Skeletal muscle satellite cell (primary cell): ENCODE measurements at regions not wholly inside any gene's neighbourhood (a gene's known extent, or its start where the extent isn't known, plus 50 kb on each side); places are given as distances from the start of the nearest gene placed in this dataset.
"Not testable (repeated sequence)": the region's sequence is repeated elsewhere in the genome, so short reads cannot be mapped to it uniquely, and the experiment has no call there.

ENCODE experiments used
- H3K27me3 ChIP-seq: 2 replicates; pipeline ENCODE4 v1.7.0; 2013; ENCODE audit warnings: low read length; ENCODE audit not compliant: control insufficient read depth, insufficient read depth
- H3K36me3 ChIP-seq: 2 replicates; pipeline ENCODE4 v1.7.0; 2013; ENCODE audit warnings: mild to moderate bottlenecking, control low read depth, low read length; ENCODE audit not compliant: insufficient read depth
- H3K4me1 ChIP-seq: 2 replicates; pipeline ENCODE4 v1.7.0; 2013; ENCODE audit warnings: low read length; ENCODE audit not compliant: control insufficient read depth, insufficient read depth
- H3K4me2 ChIP-seq: 2 replicates; pipeline ENCODE4 v1.7.0; 2013; ENCODE audit warnings: mild to moderate bottlenecking, low read length
- H3K4me3 ChIP-seq: 2 replicates; pipeline ENCODE4 v1.7.0; 2013; ENCODE audit warnings: low read length
- H3K9ac ChIP-seq: 2 replicates; pipeline ENCODE4 v1.7.0; 2013; ENCODE audit warnings: mild to moderate bottlenecking, low read depth, low read length, moderate library complexity
- H3K9me3 ChIP-seq: replicated peaks from 2 replicates; pipeline ENCODE4 v1.7.0; 2013; ENCODE audit warnings: mild to moderate bottlenecking, control low read depth, low read length

DNA sequence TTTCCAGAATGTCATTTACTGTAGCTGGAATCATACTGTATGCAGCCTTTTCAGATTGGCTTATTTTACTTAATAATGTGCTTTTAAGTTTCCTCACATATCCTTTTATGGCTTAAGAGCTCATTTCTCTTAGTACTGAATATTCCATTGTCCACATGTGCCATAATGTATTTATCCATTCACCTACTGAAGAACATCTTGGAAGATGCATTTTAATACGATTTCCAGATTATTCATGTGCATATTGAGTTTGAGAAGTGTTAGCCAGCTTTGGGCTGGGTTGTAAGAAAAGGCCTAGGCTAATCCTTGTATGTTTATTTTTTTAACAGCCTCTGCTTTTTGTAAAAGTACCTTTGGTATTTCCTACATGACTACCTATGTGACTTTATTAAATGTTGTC lies 109.3 kb upstream of the MDFIC start:
- Histone ChIP-seq H3K27me3 (no peaks in the 10 kb centered on the region), H3K36me3 (no peaks in the 10 kb centered on the region), H3K9me3 (no peaks in the 10 kb centered on the region), H3K4me1 (no peaks in the 10 kb centered on the region), H3K9ac (no peak overlapping the region), H3K4me2 (no peak overlapping the region), H3K4me3 (no peak overlapping the region)

DNA sequence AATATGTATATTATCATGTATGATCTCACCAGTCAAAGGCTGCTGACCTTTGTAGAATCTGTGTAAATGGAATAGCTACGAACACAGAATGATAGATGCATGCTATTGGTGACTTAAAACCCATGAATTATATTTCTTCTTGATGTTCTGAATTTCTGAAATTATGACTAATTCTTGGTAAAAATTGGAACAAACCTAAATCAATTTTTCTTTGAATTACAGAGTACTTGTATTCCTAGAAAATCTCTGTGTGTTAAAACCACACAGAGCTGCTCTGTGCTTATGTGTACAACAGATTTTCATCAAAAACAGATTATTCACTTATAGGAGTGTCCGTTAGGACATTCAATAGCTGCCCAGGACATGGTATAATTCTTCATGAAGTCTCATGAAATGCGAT lies 108.3 kb upstream of the MDFIC start:
- H3K4me2 ChIP-seq: no peak overlapping the region
- no peaks in the 10 kb centered on the region for H3K27me3 ChIP-seq
- no peak overlapping the region for H3K4me3 ChIP-seq
- H3K9ac ChIP-seq: no peak overlapping the region
- peaks cover 7% of the 10 kb centered on the region for H3K4me1 ChIP-seq
- H3K36me3 ChIP-seq: no peaks in the 10 kb centered on the region
- H3K9me3 ChIP-seq: no peaks in the 10 kb centered on the region

DNA sequence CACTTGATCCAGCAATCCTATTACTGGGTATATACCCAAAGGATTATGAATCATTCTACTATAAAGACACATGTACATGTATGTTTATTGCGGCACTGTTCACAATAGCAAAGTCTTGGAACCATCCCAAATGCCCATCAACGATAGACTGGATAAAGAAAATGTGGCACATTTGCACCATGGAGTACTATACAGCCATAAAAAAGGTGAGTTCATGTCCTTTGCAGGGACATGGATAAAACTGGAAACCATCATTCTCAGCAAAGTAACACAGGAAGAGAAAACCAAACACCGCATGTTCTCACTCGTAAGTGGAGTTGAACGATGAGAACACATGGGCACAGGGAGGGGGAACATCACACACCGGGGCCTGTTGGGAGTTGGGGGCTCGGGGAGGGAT lies 104.9 kb upstream of the MDFIC start:
- H3K36me3 ChIP-seq, H3K27me3 ChIP-seq, H3K9ac ChIP-seq, H3K4me3 ChIP-seq, H3K4me2 ChIP-seq, H3K9me3 ChIP-seq: not testable (repeated sequence)
- H3K4me1 ChIP-seq: peaks cover 34% of the 10 kb centered on the region

DNA sequence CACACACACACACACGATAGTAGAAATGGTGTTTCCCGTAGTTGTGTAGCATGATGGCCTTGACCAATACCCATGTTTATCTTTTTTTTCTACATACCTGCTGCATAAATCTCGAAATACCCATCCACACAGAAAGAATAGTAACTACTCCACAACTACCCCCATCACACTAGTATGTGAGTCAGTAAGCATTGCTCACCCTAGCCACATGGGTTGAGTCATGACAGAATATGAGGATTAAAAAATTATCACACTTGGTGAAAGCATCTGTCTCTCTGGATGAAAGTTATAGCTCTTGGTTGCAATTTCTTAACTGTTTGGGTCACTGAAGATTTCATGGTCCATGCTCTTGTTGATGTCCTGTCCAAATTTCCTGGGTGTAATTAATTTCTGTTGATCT lies 103.4 kb upstream of the MDFIC start:
- Histone ChIP-seq H3K4me2 (peak overlapping the region; percentile 49), H3K9ac (no peak overlapping the region)

DNA sequence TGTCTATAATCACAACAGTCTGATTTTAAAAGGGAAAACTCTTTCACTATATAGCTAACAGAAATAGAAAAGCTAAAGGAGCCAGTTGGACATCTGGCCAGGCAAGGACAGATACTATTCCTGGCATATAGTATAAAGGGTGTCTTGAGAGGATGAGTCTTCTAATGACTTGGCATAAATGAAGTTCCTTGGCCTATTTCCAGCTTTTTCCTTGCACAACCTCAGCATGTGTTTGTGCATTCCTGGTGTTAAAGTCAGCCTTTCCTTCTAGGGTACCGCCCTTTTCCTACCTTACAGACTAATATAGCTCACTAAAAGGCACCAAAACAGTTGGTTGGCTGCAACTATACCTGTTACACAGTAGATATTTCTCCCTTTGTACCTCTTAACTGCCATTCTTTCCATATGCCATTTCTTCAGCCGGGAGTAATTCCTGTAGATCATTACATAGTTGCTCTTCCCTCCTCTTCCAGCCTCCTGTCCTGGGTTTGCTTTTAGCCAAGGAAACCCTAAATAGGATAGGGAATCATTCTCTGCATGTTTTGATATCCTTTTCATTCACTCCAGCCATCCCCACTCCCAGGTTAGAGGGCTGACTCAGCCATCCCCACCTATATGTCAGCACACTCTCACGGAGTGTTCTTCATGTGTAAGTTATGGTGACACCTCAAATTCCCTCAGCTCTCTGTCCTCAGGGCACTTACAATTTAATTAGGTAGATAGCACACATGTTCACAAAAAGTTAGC lies 102.1 kb upstream of the MDFIC start:
- H3K9ac ChIP-seq: peak overlapping the region; percentile 15
- peaks cover 34% of the 10 kb centered on the region for H3K4me1 ChIP-seq
- no peaks in the 10 kb centered on the region for H3K9me3 ChIP-seq
- no peaks in the 10 kb centered on the region for H3K36me3 ChIP-seq
- H3K4me2 ChIP-seq: peak overlapping the region; percentile 54
- peak overlapping the region; percentile 29 for H3K4me3 ChIP-seq
- H3K27me3 ChIP-seq: no peaks in the 10 kb centered on the region

More for the DNA sequence above, 103.4 kb upstream of the MDFIC start:
- peaks cover 34% of the 10 kb centered on the region for H3K4me1 ChIP-seq
- H3K36me3 ChIP-seq: no peaks in the 10 kb centered on the region
- no peaks in the 10 kb centered on the region for H3K9me3 ChIP-seq
- H3K27me3 ChIP-seq: no peaks in the 10 kb centered on the region
- no peak overlapping the region for H3K4me3 ChIP-seq

DNA sequence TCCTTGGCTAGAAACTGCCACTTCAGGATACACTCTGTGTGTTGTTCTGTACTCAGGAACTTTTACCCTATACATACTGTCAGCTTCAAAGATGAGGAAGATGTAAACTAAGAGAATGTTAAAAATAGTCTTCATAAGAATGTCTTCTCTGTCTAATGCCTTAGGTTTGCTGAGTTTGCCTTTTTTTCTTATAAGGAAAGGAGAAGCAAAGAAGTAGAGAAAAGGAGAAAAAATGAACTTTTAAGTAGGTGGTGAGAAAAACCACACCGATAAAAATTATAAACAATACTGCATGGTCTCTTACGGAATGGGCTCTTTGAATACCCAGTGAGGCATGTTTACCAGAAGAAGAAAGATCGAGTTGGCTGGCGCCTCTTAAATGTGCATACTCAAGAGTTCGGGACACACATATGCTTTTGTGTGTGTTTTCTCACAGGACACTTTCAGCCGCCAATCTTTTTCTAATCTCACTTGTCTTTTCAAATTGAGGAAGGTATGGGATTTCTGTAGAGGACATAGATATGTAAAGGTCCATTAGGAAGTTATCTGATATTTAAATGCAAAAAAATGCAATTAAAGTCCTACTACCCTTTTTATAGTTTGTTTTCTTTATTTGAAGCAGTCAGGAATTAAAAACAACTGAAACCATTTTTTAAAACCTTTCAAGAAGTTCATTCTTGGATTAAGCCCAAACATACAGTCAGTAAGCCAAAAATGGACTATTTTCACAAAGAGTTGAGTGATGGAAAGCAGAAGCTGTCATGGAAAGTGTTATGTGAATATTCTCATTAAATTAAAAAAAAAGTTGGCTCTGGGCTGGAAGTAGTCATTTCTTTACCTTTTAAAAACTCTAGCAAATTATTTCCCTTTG lies 100.6 kb upstream of the MDFIC start:
- no peak overlapping the region for H3K9ac ChIP-seq
- H3K4me1 ChIP-seq: peaks cover 34% of the 10 kb centered on the region
- H3K36me3 ChIP-seq: no peaks in the 10 kb centered on the region
- no peaks in the 10 kb centered on the region for H3K9me3 ChIP-seq
- no peak overlapping the region for H3K4me3 ChIP-seq
- H3K4me2 ChIP-seq: no peak overlapping the region
- no peaks in the 10 kb centered on the region for H3K27me3 ChIP-seq

DNA sequence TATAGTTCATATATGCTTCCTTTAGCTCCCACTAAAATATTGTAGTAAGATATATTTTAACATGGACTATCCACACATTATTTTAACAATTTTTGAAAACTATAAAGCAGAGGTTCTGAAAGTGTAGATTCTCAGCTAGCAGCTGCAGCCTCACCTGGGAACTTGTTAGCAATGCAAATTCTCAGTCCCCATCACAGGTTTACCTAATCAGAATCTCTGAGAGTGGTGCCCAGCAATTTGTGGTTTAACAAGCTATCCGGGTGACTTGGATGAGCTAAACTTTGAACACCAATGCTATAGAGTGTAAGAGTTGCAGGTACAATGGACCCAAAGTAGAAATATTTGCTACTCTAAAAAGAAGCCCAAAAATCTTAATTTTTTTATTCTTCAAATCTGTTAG lies 99.8 kb upstream of the MDFIC start:
- H3K4me2 ChIP-seq: no peak overlapping the region
- H3K4me1 ChIP-seq: peaks cover 34% of the 10 kb centered on the region
- H3K4me3 ChIP-seq: no peak overlapping the region
- H3K9ac ChIP-seq: no peak overlapping the region
- H3K36me3 ChIP-seq: no peaks in the 10 kb centered on the region
- H3K9me3 ChIP-seq: no peaks in the 10 kb centered on the region
- no peaks in the 10 kb centered on the region for H3K27me3 ChIP-seq

DNA sequence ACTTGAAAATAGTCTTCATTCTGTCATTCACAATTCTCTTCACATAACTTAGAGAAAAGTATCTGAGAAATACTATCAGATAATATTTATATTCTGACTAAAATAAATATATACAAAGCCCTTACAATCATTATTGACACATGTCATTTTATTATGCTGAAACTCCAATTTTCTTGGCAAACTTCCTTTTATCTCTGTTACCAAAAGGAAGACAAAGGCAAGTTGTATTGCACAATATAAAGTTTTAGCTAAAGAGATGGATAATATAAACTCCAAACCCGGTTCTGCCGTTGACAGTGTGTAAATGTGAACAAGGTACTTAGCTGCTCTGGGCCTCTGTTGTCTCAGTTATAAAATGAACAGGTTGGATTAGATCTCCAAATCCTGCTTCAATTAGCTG lies 99.0 kb upstream of the MDFIC start:
- Histone ChIP-seq H3K9ac (no peak overlapping the region), H3K4me3 (no peak overlapping the region), H3K36me3 (no peaks in the 10 kb centered on the region), H3K4me2 (no peak overlapping the region), H3K9me3 (no peaks in the 10 kb centered on the region), H3K4me1 (peaks cover 34% of the 10 kb centered on the region), H3K27me3 (no peaks in the 10 kb centered on the region)

DNA sequence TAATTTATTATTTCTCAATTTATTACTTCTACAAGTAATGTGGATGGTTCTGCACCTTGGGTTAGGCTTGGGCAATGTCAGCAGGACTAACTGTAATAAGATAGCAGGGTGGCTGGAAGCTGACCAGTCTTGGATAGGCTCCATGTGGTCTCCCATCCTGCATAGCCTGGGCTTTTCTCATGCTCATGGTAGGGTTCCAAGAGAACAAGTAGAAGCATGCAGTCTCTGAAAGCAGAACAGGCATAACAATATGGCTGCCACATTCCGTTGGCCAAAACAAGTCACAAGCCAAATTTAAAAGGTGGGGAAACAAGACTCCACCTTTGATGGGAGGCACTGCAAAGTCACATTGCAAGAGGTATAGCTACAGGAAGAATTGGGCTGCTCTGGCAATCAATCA lies 98.6 kb upstream of the MDFIC start:
- H3K9ac ChIP-seq: no peak overlapping the region
- no peaks in the 10 kb centered on the region for H3K36me3 ChIP-seq
- H3K9me3 ChIP-seq: no peaks in the 10 kb centered on the region
- H3K4me3 ChIP-seq: no peak overlapping the region
- no peaks in the 10 kb centered on the region for H3K27me3 ChIP-seq
- H3K4me1 ChIP-seq: peaks cover 31% of the 10 kb centered on the region
- no peak overlapping the region for H3K4me2 ChIP-seq

DNA sequence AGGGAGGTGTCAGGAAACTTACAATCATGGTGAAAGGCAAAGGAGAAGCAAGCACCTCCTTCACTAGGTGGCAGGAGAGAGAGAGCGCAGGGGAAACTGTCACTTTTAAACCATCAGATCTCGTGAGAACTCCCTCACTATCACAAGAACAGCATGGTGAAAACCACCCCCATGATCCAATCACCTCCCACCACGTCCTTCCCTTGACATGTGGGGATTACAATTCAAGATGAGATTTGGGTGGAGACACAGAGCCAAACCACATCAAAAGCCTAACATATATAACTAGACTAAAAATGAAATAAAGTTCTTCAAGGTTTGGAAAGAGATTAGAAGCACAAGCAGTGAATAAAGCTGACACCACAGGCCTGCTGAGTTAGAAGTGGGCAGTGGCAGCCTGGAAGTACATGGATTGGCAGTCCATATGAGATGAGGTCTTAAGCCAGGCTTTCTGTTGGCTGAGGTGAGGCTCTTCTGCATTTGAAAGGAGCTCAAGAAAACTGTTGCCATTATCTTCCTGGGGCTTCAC lies 96.4 kb upstream of the MDFIC start:
- Histone ChIP-seq H3K9me3 (no peaks in the 10 kb centered on the region), H3K9ac (no peak overlapping the region), H3K4me3 (no peak overlapping the region), H3K4me1 (peaks cover 11% of the 10 kb centered on the region), H3K27me3 (no peaks in the 10 kb centered on the region), H3K36me3 (no peaks in the 10 kb centered on the region), H3K4me2 (no peak overlapping the region)

DNA sequence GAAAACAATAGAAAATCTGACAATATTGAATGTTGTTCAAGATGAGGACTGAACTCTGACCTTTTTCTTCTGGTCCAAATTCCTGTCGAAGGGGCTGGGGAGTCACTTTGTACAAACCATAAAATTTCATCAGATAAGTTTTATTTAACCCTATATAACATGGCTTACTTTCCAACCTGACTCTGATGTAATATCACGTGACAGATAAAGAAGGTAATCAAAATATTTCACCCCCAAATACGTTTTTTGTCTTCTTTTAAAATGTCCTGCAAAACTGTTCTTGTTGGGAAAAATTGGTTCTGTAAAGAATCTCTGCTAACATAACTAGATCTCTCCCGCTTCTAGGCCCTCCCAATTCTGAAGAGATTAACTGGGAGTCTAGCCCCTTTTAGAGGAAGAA lies 90.9 kb upstream of the MDFIC start:
- H3K36me3 ChIP-seq: no peaks in the 10 kb centered on the region
- no peaks in the 10 kb centered on the region for H3K27me3 ChIP-seq
- H3K4me1 ChIP-seq: no peaks in the 10 kb centered on the region
- H3K4me2 ChIP-seq: no peak overlapping the region
- no peak overlapping the region for H3K9ac ChIP-seq
- H3K9me3 ChIP-seq: no peaks in the 10 kb centered on the region
- H3K4me3 ChIP-seq: no peak overlapping the region
